Transverse colon (tissue), 4 donors: ENCODE measurements at regions not wholly inside any gene's neighbourhood (a gene's known extent, or its start where the extent isn't known, plus 50 kb on each side); places are given as distances from the start of the nearest gene placed in this dataset.

ENCODE experiments used
- DNase-seq: peaks from one replicate; pipeline ENCODE4 v3.0.0-alpha.2; 2019
- H3K27ac ChIP-seq, 4 donors: fragments of 200-600 bp; sonication (generic); 2 replicates each; pipeline ENCODE4 v1.5.1; 2016 to 2018; ENCODE audit warnings: inconsistent platforms in 4 of 4
- H3K27me3 ChIP-seq: fragments of 200-600 bp; sonication (generic); 2 replicates; pipeline ENCODE4 v1.5.1; 2017; ENCODE audit warnings: inconsistent platforms
- H3K36me3 ChIP-seq, 4 donors: fragments of 200-600 bp; sonication (generic); 2 replicates each; pipeline ENCODE4 v1.5.1; 2017 to 2019; ENCODE audit warnings: inconsistent platforms in 4 of 4
- H3K4me1 ChIP-seq, 4 donors: fragments of 200-600 bp; sonication (generic); 2 replicates each; pipeline ENCODE4 v1.5.1; 2017 to 2020; ENCODE audit warnings: inconsistent platforms in 4 of 4
- H3K4me3 ChIP-seq, 4 donors: fragments of 200-600 bp; sonication (generic); 1 replicate in 1 of 4; 2 replicates in 3 of 4; pipeline versions ENCODE4 v1.5.1 to v1.6.1; 2017 to 2019; ENCODE audit warnings: inconsistent platforms in 4 of 4
- H3K9me3 ChIP-seq, 2 donors: fragments of 200-600 bp; sonication (generic); 2 replicates each; pipeline ENCODE4 v1.5.1; 2017 to 2019; ENCODE audit warnings: inconsistent platforms in 2 of 2
- EP300 ChIP-seq: sonication (generic); formaldehyde crosslinking; IDR thresholded peaks from one replicate; pipeline ENCODE4 v1.6.1; 2017; ENCODE audit warnings: antibody characterized with exemption, low read depth
- POLR2A ChIP-seq: fragments of 450-650 bp; IDR thresholded peaks from one replicate; pipeline ENCODE4 v1.6.1; 2016; ENCODE audit warnings: antibody characterized with exemption, mild to moderate bottlenecking, moderate library complexity
- POLR2AphosphoS5 ChIP-seq, 3 donors: sonication (generic); formaldehyde crosslinking; IDR thresholded peaks; one replicate each; pipeline ENCODE4 v1.6.1; 2016; ENCODE audit warnings: antibody characterized with exemption in 3 of 3
- WGBS, 2 donors: methylation state at CpG; one replicate each; pipeline ENCODE4 v1.1.5; 2018; ENCODE audit warnings: low coverage in 1 of 2; 5-methylcytosine and 5-hydroxymethylcytosine counted together
- in situ Hi-C, 4 donors: fragments of 200-750 bp; cut with MboI; loops; one replicate each; pipeline versions ENCODE4 v1.15.0 to v1.15.1; 2017; ENCODE audit warnings: low sequenced_read_pairs in 3 of 4, low pct_ligation_motif_present in 1 of 4, low pct_unique_long_range_greater_than_20kb in 1 of 4
- intact Hi-C: fragments of 100-400 bp; cut with DNase I; formaldehyde crosslinking; loops from one replicate; pipeline ENCODE4 v1.15.1; 2023; ENCODE audit warnings: low total_unique reads
- TF ChIP-seq, protein P1 (sequence below), 5 experiments: fragments of 200-600 bp in 3 of 5; fragments of 450-650 bp in 2 of 5; sonication (generic) in 3 of 5; IDR thresholded peaks; 1 replicate in 2 of 5; 2 replicates in 3 of 5; pipeline ENCODE4 v1.5.1; 2016 to 2017; ENCODE audit warnings: antibody characterized with exemption in 5 of 5, inconsistent platforms in 3 of 5, mild to moderate bottlenecking in 2 of 5, moderate library complexity in 1 of 5

DNA sequence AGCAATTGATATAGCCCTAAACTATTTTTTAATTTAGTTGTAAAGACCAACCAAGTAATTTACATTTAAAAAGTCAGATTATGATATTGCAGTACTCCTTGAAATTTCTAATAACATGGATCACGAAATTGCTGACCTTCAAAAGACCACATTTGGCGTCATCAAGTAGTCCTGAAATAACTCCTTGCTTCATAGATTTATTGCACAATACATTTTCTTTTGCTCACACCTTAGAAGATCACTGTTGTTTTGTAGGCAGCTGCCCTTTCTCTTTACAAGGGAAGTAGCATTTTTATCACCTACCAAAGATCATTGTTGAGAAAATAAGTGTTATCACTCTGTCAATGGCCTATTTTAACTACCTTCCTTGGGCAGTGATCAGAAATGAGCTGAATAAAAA is 815.8 kb downstream of the METTL15 start:
- TF ChIP-seq POLR2AphosphoS5 (IDR thresholded peaks at IDR 0.05): no peak
- TF ChIP-seq POLR2A: no peak
- TF ChIP-seq, protein P1, sequence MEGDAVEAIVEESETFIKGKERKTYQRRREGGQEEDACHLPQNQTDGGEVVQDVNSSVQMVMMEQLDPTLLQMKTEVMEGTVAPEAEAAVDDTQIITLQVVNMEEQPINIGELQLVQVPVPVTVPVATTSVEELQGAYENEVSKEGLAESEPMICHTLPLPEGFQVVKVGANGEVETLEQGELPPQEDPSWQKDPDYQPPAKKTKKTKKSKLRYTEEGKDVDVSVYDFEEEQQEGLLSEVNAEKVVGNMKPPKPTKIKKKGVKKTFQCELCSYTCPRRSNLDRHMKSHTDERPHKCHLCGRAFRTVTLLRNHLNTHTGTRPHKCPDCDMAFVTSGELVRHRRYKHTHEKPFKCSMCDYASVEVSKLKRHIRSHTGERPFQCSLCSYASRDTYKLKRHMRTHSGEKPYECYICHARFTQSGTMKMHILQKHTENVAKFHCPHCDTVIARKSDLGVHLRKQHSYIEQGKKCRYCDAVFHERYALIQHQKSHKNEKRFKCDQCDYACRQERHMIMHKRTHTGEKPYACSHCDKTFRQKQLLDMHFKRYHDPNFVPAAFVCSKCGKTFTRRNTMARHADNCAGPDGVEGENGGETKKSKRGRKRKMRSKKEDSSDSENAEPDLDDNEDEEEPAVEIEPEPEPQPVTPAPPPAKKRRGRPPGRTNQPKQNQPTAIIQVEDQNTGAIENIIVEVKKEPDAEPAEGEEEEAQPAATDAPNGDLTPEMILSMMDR (IDR thresholded peaks at IDR 0.05): no peak
- no peak for TF ChIP-seq EP300
- in situ Hi-C loops: loop anchor here in 1 of 4 donors (25.0 kb wide), 1 partner anchor 112 kb away; no protein-coding TSS in a partner anchor
- no peak overlapping the region for H3K27ac ChIP-seq
- H3K27me3 ChIP-seq: no peaks in the 10 kb centered on the region
- H3K36me3 ChIP-seq: no peaks in the 10 kb centered on the region
- H3K4me1 ChIP-seq: no peaks in the 10 kb centered on the region
- WGBS, 2 donors: 68 to 78% methylated on average over 2 of the region's 2 CpGs
- no peak for DNase-seq
- intact Hi-C loops: no loop called here
- H3K4me3 ChIP-seq: no peak overlapping the region
- no peaks in the 10 kb centered on the region for H3K9me3 ChIP-seq

GRCh38 chr11:28922386-28922981 is 814.3 kb downstream of the METTL15 start:
- Histone ChIP-seq H3K4me1 (no peaks in the 10 kb centered on the region), H3K9me3 (no peaks in the 10 kb centered on the region), H3K36me3 (no peaks in the 10 kb centered on the region), H3K4me3 (no peak overlapping the region), H3K27ac (no peak overlapping the region), H3K27me3 (no peaks in the 10 kb centered on the region)
- intact Hi-C loops: no loop called here
- DNase-seq: no peak
- TF ChIP-seq POLR2A (no peak), POLR2AphosphoS5 (IDR thresholded peaks at IDR 0.05) (no peak), EP300 (no peak)
- TF ChIP-seq, protein P1 (IDR thresholded peaks at IDR 0.05): no peak
- 49 to 50% methylated on average over 1 to 2 of the region's 2 CpGs for WGBS, 2 donors
- in situ Hi-C loops: loop anchor here in 1 of 4 donors (25.0 kb wide), 1 partner anchor 110 kb away; no protein-coding TSS in a partner anchor

DNA sequence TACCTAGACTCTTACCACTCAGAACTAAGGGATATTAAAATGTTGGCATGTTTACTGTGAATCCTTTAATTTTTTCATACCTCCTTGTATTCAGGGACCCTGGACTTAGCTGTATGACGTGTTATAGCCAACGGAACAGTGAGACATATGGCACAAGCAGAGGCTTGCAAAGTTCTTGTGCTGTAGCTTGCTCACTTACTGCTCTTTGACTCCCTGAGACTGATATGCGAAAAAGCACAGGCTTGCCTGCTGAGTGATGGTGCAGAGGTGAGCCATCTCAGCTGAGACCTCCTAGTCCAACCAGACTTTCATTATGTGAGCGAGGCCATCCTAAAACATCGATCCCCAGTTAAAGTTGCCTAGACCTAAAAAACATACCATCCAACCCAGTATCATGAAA is 811.0 kb downstream of the METTL15 start:
- Histone ChIP-seq H3K4me3 (no peak overlapping the region), H3K9me3 (no peaks in the 10 kb centered on the region), H3K36me3 (no peaks in the 10 kb centered on the region), H3K27me3 (no peaks in the 10 kb centered on the region), H3K4me1 (no peaks in the 10 kb centered on the region), H3K27ac (no peak overlapping the region)
- intact Hi-C loops (no loop called here), in situ Hi-C loops (loop anchor here in 1 of 4 donors (25.0 kb wide), 1 partner anchor 107 kb away; no protein-coding TSS in a partner anchor)
- DNase-seq: no peak
- WGBS, 2 donors: 73 to 82% methylated on average over 3 to 5 of the region's 5 CpGs
- TF ChIP-seq EP300: no peak
- TF ChIP-seq, protein P1 (IDR thresholded peaks at IDR 0.05): no peak
- no peak for TF ChIP-seq POLR2A
- TF ChIP-seq POLR2AphosphoS5 (IDR thresholded peaks at IDR 0.05): no peak

DNA sequence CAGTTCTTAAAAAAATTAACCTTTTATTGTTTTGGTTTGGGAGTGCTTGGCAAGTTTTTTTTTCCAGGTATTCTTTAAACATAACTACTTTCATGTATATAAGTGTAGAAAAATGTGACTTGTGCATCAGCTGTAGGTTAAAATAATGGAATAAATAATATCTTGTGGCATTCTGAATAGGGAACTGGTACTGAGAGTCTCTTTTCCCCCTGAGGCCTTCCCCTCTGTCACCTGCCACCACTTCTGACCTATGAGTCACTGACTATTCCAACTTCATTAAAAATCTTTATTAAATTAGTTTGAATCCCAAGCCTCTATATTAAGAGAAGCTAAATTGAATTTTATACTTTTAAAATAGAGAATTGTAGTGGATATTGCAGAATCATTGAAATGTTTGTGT is 805.7 kb downstream of the METTL15 start:
- Histone ChIP-seq H3K4me1 (no peaks in the 10 kb centered on the region), H3K36me3 (no peaks in the 10 kb centered on the region)
- intact Hi-C loops: no loop called here

More for the DNA sequence above, 805.7 kb downstream of the METTL15 start:
- Histone ChIP-seq H3K4me3 (no peak overlapping the region), H3K27me3 (no peaks in the 10 kb centered on the region), H3K27ac (no peak overlapping the region), H3K9me3 (no peaks in the 10 kb centered on the region)
- TF ChIP-seq, protein P1 (IDR thresholded peaks at IDR 0.05): no peak
- TF ChIP-seq POLR2A (no peak), POLR2AphosphoS5 (IDR thresholded peaks at IDR 0.05) (no peak), EP300 (no peak)
- DNase-seq: no peak
- in situ Hi-C loops: loop anchor here in 1 of 4 donors (25.0 kb wide), 1 partner anchor 102 kb away; no protein-coding TSS in a partner anchor
